GM19463 (cell line): ENCODE measurements at regions not wholly inside any gene's neighbourhood (a gene's known extent, or its start where the extent isn't known, plus 50 kb on each side); places are given as distances from the start of the nearest gene placed in this dataset.

Experiments
- ATAC-seq: cut with Tn5 transposase; IDR thresholded peaks from one replicate; pipeline ENCODE4 v1.9.1; 2021; ENCODE audit warnings: mild to moderate bottlenecking, moderate library complexity; ENCODE audit not compliant: unreplicated experiment

- ATAC-seq = no peak
These were observed 55.4 kb downstream of the ZCCHC12 start for GRCh38 chrX:118878977-118879376.

- no peak for ATAC-seq
These were observed 56.0 kb downstream of the ZCCHC12 start for GRCh38 chrX:118879586-118879985.

GRCh38 chrX:118883994-118884393 lies 60.4 kb downstream of the ZCCHC12 start:
- no peak for ATAC-seq

GRCh38 chrX:118884552-118885138 lies 61.0 kb downstream of the ZCCHC12 start:
- no peak for ATAC-seq

- no peak for ATAC-seq
These were observed 70.3 kb downstream of the ZCCHC12 start for GRCh38 chrX:118893923-118894322.

- no peak for ATAC-seq
These were observed 72.4 kb upstream of the LONRF3 start for GRCh38 chrX:118901991-118902390.

- peak; percentile 65 for ATAC-seq
These were observed 70.2 kb upstream of the LONRF3 start for GRCh38 chrX:118904218-118904617.

- no peak for ATAC-seq
These were observed 69.8 kb upstream of the LONRF3 start for GRCh38 chrX:118904664-118905063.
